Breast epithelium (tissue), 3 donors: ENCODE measurements at regions not wholly inside any gene's neighbourhood (a gene's known extent, or its start where the extent isn't known, plus 50 kb on each side); places are given as distances from the start of the nearest gene placed in this dataset.

Experiments used
- CTCF ChIP-seq, 3 donors: fragments of 450-650 bp; IDR thresholded peaks; one replicate each; pipeline ENCODE4 v1.5.1; 2016 to 2017; ENCODE audit warnings: antibody characterized with exemption in 3 of 3, mild to moderate bottlenecking in 3 of 3, moderate library complexity in 3 of 3
- POLR2A ChIP-seq: fragments of 450-650 bp; IDR thresholded peaks from one replicate; pipeline ENCODE4 v1.6.1; 2016; ENCODE audit warnings: antibody characterized with exemption, mild to moderate bottlenecking, moderate library complexity

GRCh38 chr2:67581751-67582150 lies 184.6 kb downstream of the ETAA1 start:
- no peak for TF ChIP-seq CTCF (IDR thresholded peaks at IDR 0.05)
- no peak for TF ChIP-seq POLR2A
